H9 (cell line): ENCODE measurements at regions not wholly inside any gene's neighbourhood (a gene's known extent, or its start where the extent isn't known, plus 50 kb on each side); places are given as distances from the start of the nearest gene placed in this dataset.
A peak's percentile ranks its signal among the peaks of the same experiment; 100 is the strongest.

ENCODE experiments used
- DNase-seq: peaks from one replicate; pipeline ENCODE4 v3.0.0-alpha.2; 2017
- H2AFZ ChIP-seq: one replicate; pipeline ENCODE4 v1.6.1; 2013; ENCODE audit warnings: mild to moderate bottlenecking, low read length, control low read depth, moderate library complexity
- H2AK5ac ChIP-seq: 2 replicates; pipeline ENCODE4 v1.6.1; 2013; ENCODE audit warnings: low read length, control low read depth, mixed read lengths; ENCODE audit not compliant: insufficient read length
- H2BK120ac ChIP-seq: one replicate; pipeline ENCODE4 v1.6.1; 2013; ENCODE audit warnings: low read depth, mild to moderate bottlenecking, low read length, control low read depth, inconsistent platforms; ENCODE audit not compliant: poor library complexity, severe bottlenecking
- H2BK12ac ChIP-seq: 2 replicates; pipeline ENCODE4 v1.6.1; 2013; ENCODE audit warnings: low read length, control low read depth, mixed read lengths, low read depth; ENCODE audit not compliant: insufficient read length
- H2BK15ac ChIP-seq: 2 replicates; pipeline ENCODE4 v1.6.1; 2013; ENCODE audit warnings: low read depth, low read length, control low read depth
- H2BK20ac ChIP-seq: one replicate; pipeline ENCODE4 v1.6.1; 2013; ENCODE audit warnings: low read depth, mild to moderate bottlenecking, low read length, control low read depth, inconsistent platforms; ENCODE audit not compliant: poor library complexity, severe bottlenecking
- H2BK5ac ChIP-seq: 2 replicates; pipeline ENCODE4 v1.6.1; 2013; ENCODE audit warnings: low read length, control low read depth, mixed read lengths; ENCODE audit not compliant: insufficient read length
- H3K14ac ChIP-seq: 2 replicates; pipeline ENCODE4 v1.6.1; 2013; ENCODE audit warnings: low read length, control low read depth; ENCODE audit not compliant: insufficient read depth
- H3K18ac ChIP-seq: 2 replicates; pipeline ENCODE4 v1.6.1; 2013; ENCODE audit warnings: low read depth, mild to moderate bottlenecking, mixed read lengths, low read length, control low read depth; ENCODE audit not compliant: insufficient read length
- H3K23ac ChIP-seq: 2 replicates; pipeline ENCODE4 v1.6.1; 2013; ENCODE audit warnings: low read length, control low read depth, mixed read lengths, low read depth; ENCODE audit not compliant: insufficient read length
- H3K23me2 ChIP-seq: 2 replicates; pipeline ENCODE4 v1.6.1; 2013; ENCODE audit warnings: low read depth, mild to moderate bottlenecking, mixed read lengths, low read length, control low read depth; ENCODE audit not compliant: insufficient read length, poor library complexity, severe bottlenecking
- H3K27ac ChIP-seq: 2 replicates; pipeline ENCODE4 v1.5.1; 2013; ENCODE audit warnings: low read length, control low read depth, mixed read lengths, low read depth; ENCODE audit not compliant: insufficient read length
- H3K27me3 ChIP-seq: 2 replicates; pipeline ENCODE4 v1.6.1; 2013; ENCODE audit warnings: low read length, control low read depth, inconsistent platforms; ENCODE audit not compliant: insufficient read depth
- H3K4ac ChIP-seq: 2 replicates; pipeline ENCODE4 v1.6.1; 2013; ENCODE audit warnings: low read depth, mild to moderate bottlenecking, control low read depth, inconsistent platforms, low read length, moderate library complexity
- H3K4me1 ChIP-seq: 2 replicates; pipeline ENCODE4 v1.6.1; 2013; ENCODE audit warnings: low read length, control low read depth, inconsistent platforms; ENCODE audit not compliant: insufficient read depth
- H3K4me2 ChIP-seq: 2 replicates; pipeline ENCODE4 v1.6.1; 2013; ENCODE audit warnings: low read length, control low read depth, mixed read lengths; ENCODE audit not compliant: insufficient read length, insufficient read depth
- H3K56ac ChIP-seq: 2 replicates; pipeline ENCODE4 v1.6.1; 2013; ENCODE audit warnings: low read depth, mild to moderate bottlenecking, mixed read lengths, low read length, control low read depth; ENCODE audit not compliant: insufficient read length
- H3K79me1 ChIP-seq: 2 replicates; pipeline ENCODE4 v1.6.1; 2013; ENCODE audit warnings: low read depth, mild to moderate bottlenecking, moderate library complexity, low read length, control low read depth, inconsistent platforms; ENCODE audit not compliant: insufficient read depth, poor library complexity, severe bottlenecking
- H3K79me2 ChIP-seq: 2 replicates; pipeline ENCODE4 v1.6.1; 2013; ENCODE audit warnings: low read length, control low read depth, inconsistent platforms; ENCODE audit not compliant: insufficient read depth
- H3K9ac ChIP-seq: 2 replicates; pipeline ENCODE4 v1.6.1; 2013; ENCODE audit warnings: low read length, control low read depth, mixed read lengths; ENCODE audit not compliant: insufficient read length; ENCODE audit errors: extremely low read depth
- H3K9me3 ChIP-seq: one replicate; pipeline ENCODE4 v1.6.1; 2013; ENCODE audit warnings: low read depth, low read length, inconsistent platforms; ENCODE audit not compliant: control insufficient read depth
- H3T11ph ChIP-seq: one replicate; pipeline ENCODE4 v1.6.1; 2013; ENCODE audit warnings: mild to moderate bottlenecking, low read length, control low read depth, inconsistent platforms
- H4K20me1 ChIP-seq: one replicate; pipeline ENCODE4 v1.6.1; 2013; ENCODE audit not compliant: control insufficient read depth, insufficient read length, insufficient read depth
- H4K5ac ChIP-seq: 2 replicates; pipeline ENCODE4 v1.6.1; 2013; ENCODE audit warnings: low read depth, mild to moderate bottlenecking, mixed read lengths, low read length, control low read depth; ENCODE audit not compliant: insufficient read length
- H4K8ac ChIP-seq: replicated peaks from 2 replicates; pipeline ENCODE4 v1.6.1; 2013; ENCODE audit warnings: low read length, control low read depth, mixed read lengths, low read depth; ENCODE audit not compliant: insufficient read length
- H4K91ac ChIP-seq: 2 replicates; pipeline ENCODE4 v1.6.1; 2013; ENCODE audit warnings: low read depth, mild to moderate bottlenecking, moderate library complexity, mixed read lengths, low read length, control low read depth; ENCODE audit not compliant: insufficient read length
- H3K27ac Mint-ChIP-seq, 3 experiments: 2 replicates in 2 of 3; 3 replicates in 1 of 3; pipeline ENCODE4 v1.8.0; 2020 to 2021; ENCODE audit warnings: mixed read lengths in 3 of 3, mild to moderate bottlenecking in 1 of 3, moderate library complexity in 1 of 3
- H3K27me3 Mint-ChIP-seq: 2 replicates; pipeline ENCODE4 v1.8.0; 2021; ENCODE audit warnings: low read depth, mild to moderate bottlenecking, moderate library complexity, mixed read lengths
- H3K36me3 Mint-ChIP-seq, 3 experiments: 2 replicates in 2 of 3; 3 replicates in 1 of 3; pipeline ENCODE4 v1.8.0; 2020 to 2021; ENCODE audit warnings: low read depth in 3 of 3, mixed read lengths in 3 of 3; ENCODE audit not compliant: insufficient read depth in 1 of 3
- H3K4me1 Mint-ChIP-seq, 2 experiments: 2 replicates each; pipeline ENCODE4 v1.8.0; 2020; ENCODE audit warnings: mixed read lengths in 2 of 2
- H3K4me3 Mint-ChIP-seq, 2 experiments: 2 replicates in 1 of 2; 3 replicates in 1 of 2; pipeline ENCODE4 v1.8.0; 2020 to 2021; ENCODE audit warnings: mild to moderate bottlenecking in 2 of 2, mixed read lengths in 2 of 2, moderate library complexity in 1 of 2
- H3K9me3 Mint-ChIP-seq, 2 experiments: 2 replicates in 1 of 2; 3 replicates in 1 of 2; pipeline ENCODE4 v1.8.0; 2020; ENCODE audit warnings: mild to moderate bottlenecking in 2 of 2, mixed read lengths in 2 of 2, moderate library complexity in 1 of 2
- CTCF ChIP-seq: fragments of 200-600 bp; sonication (generic); conservative IDR thresholded peaks from 3 replicates; pipeline ENCODE4 v1.8.0; 2021; ENCODE audit warnings: antibody characterized with exemption, mild to moderate bottlenecking
- whole genome bisulfite sequencing: extraction: QIAGEN DNeasy Blood & Tissue Kit; methylation state at CpG from one replicate; pipeline ENCODE4 v1.1.7; 2013; ENCODE audit warnings: missing lambda C conversion rate, low lambda C conversion rate, mixed read lengths; ENCODE audit not compliant: insufficient read length; ENCODE audit errors: extremely low coverage; 5-methylcytosine and 5-hydroxymethylcytosine counted together

- H2AFZ ChIP-seq: no peak overlapping the region
- Mint-ChIP-seq H3K4me1 (peaks cover 0 to 7% of the 10 kb centered on the region in 2 experiments; a peak in 3 of 4 replicates), H3K9me3 (peaks cover 0 to 4% of the 10 kb centered on the region in 2 experiments; a peak in 2 of 5 replicates), H3K4me3 (no peak overlapping the region), H3K36me3 (no peaks in the 10 kb centered on the region), H3K27me3 (no peaks in the 10 kb centered on the region), H3K27ac (peak overlapping the region in 2 of 3 experiments; percentile 4 to 8; a peak in 3 of 7 replicates)
- no peak overlapping the region for H3K18ac ChIP-seq
- H3K9ac ChIP-seq: no peak overlapping the region
- H2BK120ac ChIP-seq: no peak overlapping the region
- no peak overlapping the region for H3T11ph ChIP-seq
- WGBS: no CpG with 5 or more reads among the region's 2 CpGs
- no peaks in the 10 kb centered on the region for H3K79me1 ChIP-seq
- H3K4me1 ChIP-seq: peaks cover 4% of the 10 kb centered on the region; the same call in 1 of the 2 replicates
- no peak overlapping the region for H4K8ac ChIP-seq
- no peak overlapping the region for H3K4ac ChIP-seq
- H3K27ac ChIP-seq: no peak overlapping the region
- no peak overlapping the region for H4K91ac ChIP-seq
- H2BK12ac ChIP-seq: no peak overlapping the region
- TF ChIP-seq CTCF: no peak
- no peaks in the 10 kb centered on the region for H3K27me3 ChIP-seq
- no peaks in the 10 kb centered on the region for H4K20me1 ChIP-seq
- H2BK20ac ChIP-seq: no peak overlapping the region
- H2BK15ac ChIP-seq: no peak overlapping the region
- H3K56ac ChIP-seq: no peak overlapping the region
- H2AK5ac ChIP-seq: no peak overlapping the region
- no peak overlapping the region for H4K5ac ChIP-seq
- H3K4me2 ChIP-seq: no peak overlapping the region
- no peak for DNase-seq
- H3K23ac ChIP-seq: no peak overlapping the region
- H3K14ac ChIP-seq: no peak overlapping the region
- H2BK5ac ChIP-seq: no peak overlapping the region
- H3K79me2 ChIP-seq: no peaks in the 10 kb centered on the region
- H3K9me3 ChIP-seq: no peaks in the 10 kb centered on the region
- H3K23me2 ChIP-seq: no peaks in the 10 kb centered on the region
These were observed 748.6 kb upstream of the HS3ST5 start for GRCh38 chr6:115091461-115091860.
